Lower lobe of right lung (tissue), 2 donors: ENCODE measurements at regions not wholly inside any gene's neighbourhood (a gene's known extent, or its start where the extent isn't known, plus 50 kb on each side); places are given as distances from the start of the nearest gene placed in this dataset.

Source experiments
- ATAC-seq, 2 donors: fragments of 200-7000 bp; cut with Tn5 transposase; one replicate each; pipeline ENCODE4 v1.9.1; 2020 to 2022; ENCODE audit warnings: mild to moderate bottlenecking in 2 of 2, moderate library complexity in 2 of 2
- DNase-seq: peaks from one replicate; pipeline ENCODE4 v3.0.0-alpha.2; 2020
- H3K27ac ChIP-seq: fragments of 200-600 bp; one replicate; pipeline ENCODE4 v1.8.0; 2022
- H3K27me3 ChIP-seq: fragments of 200-600 bp; one replicate; pipeline ENCODE4 v1.8.0; 2022; ENCODE audit warnings: low read depth
- H3K36me3 ChIP-seq: fragments of 200-600 bp; one replicate; pipeline ENCODE4 v1.8.0; 2022; ENCODE audit warnings: mild to moderate bottlenecking
- H3K4me1 ChIP-seq: fragments of 200-600 bp; one replicate; pipeline ENCODE4 v1.8.0; 2022
- H3K4me3 ChIP-seq: fragments of 200-600 bp; one replicate; pipeline ENCODE4 v1.8.0; 2022; ENCODE audit warnings: mild to moderate bottlenecking
- H3K9me3 ChIP-seq: fragments of 200-600 bp; one replicate; pipeline ENCODE4 v1.8.0; 2022
- intact Hi-C: fragments of 100-400 bp; cut with DNase I; formaldehyde crosslinking; loops from one replicate; pipeline ENCODE4 v1.11.0; 2022
- TF ChIP-seq, protein P1 (sequence below): fragments of 200-600 bp; IDR thresholded peaks from one replicate; pipeline ENCODE4 v1.8.0; 2022; ENCODE audit warnings: antibody characterized with exemption, mild to moderate bottlenecking
- donor health status: DM: no; HTN: yes; CAD: no; lungs with severe emphysema.

- DNase-seq (no peak), ATAC-seq (no peak)
- Histone ChIP-seq H3K27me3 (no peaks in the 10 kb centered on the region), H3K4me1 (no peaks in the 10 kb centered on the region), H3K9me3 (no peaks in the 10 kb centered on the region), H3K27ac (no peak overlapping the region), H3K36me3 (no peaks in the 10 kb centered on the region), H3K4me3 (no peak overlapping the region)
- intact Hi-C loops = no loop called here
- TF ChIP-seq, protein P1, sequence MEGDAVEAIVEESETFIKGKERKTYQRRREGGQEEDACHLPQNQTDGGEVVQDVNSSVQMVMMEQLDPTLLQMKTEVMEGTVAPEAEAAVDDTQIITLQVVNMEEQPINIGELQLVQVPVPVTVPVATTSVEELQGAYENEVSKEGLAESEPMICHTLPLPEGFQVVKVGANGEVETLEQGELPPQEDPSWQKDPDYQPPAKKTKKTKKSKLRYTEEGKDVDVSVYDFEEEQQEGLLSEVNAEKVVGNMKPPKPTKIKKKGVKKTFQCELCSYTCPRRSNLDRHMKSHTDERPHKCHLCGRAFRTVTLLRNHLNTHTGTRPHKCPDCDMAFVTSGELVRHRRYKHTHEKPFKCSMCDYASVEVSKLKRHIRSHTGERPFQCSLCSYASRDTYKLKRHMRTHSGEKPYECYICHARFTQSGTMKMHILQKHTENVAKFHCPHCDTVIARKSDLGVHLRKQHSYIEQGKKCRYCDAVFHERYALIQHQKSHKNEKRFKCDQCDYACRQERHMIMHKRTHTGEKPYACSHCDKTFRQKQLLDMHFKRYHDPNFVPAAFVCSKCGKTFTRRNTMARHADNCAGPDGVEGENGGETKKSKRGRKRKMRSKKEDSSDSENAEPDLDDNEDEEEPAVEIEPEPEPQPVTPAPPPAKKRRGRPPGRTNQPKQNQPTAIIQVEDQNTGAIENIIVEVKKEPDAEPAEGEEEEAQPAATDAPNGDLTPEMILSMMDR = no peak
Observed at GRCh38 chr10:106302961-106303360, 861.5 kb downstream of the SORCS1 start.

GRCh38 chr10:106301146-106301545 is 863.4 kb downstream of the SORCS1 start:
- TF ChIP-seq, protein P1 = no peak
- no peaks in the 10 kb centered on the region for H3K36me3 ChIP-seq
- intact Hi-C loops = no loop called here
- no peak for ATAC-seq
- no peak overlapping the region for H3K27ac ChIP-seq
- DNase-seq = no peak
- no peaks in the 10 kb centered on the region for H3K27me3 ChIP-seq
- no peaks in the 10 kb centered on the region for H3K4me1 ChIP-seq
- no peak overlapping the region for H3K4me3 ChIP-seq
- no peaks in the 10 kb centered on the region for H3K9me3 ChIP-seq

- no peak for DNase-seq
Observed at GRCh38 chr10:106296750-106297392, 867.6 kb downstream of the SORCS1 start.

GRCh38 chr10:106284802-106285587 is 879.5 kb downstream of the SORCS1 start:
- no peak for ATAC-seq
- intact Hi-C loops = no loop called here
- H3K4me1 ChIP-seq = no peaks in the 10 kb centered on the region

More at GRCh38 chr10:106296750-106297392, 867.6 kb downstream of the SORCS1 start:
- TF ChIP-seq, protein P1 = no peak
- Histone ChIP-seq H3K9me3 (no peaks in the 10 kb centered on the region), H3K27me3 (no peaks in the 10 kb centered on the region), H3K36me3 (no peaks in the 10 kb centered on the region), H3K4me3 (no peak overlapping the region), H3K4me1 (no peaks in the 10 kb centered on the region), H3K27ac (no peak overlapping the region)
- no peak for ATAC-seq
- intact Hi-C loops = no loop called here

GRCh38 chr10:106280896-106281460 is 883.5 kb downstream of the SORCS1 start:
- no peaks in the 10 kb centered on the region for H3K4me1 ChIP-seq
- ATAC-seq (no peak), DNase-seq (no peak)
- H3K4me3 ChIP-seq = no peak overlapping the region
- no peak overlapping the region for H3K27ac ChIP-seq
- intact Hi-C loops = no loop called here
- no peaks in the 10 kb centered on the region for H3K27me3 ChIP-seq
- no peaks in the 10 kb centered on the region for H3K36me3 ChIP-seq
- H3K9me3 ChIP-seq = no peaks in the 10 kb centered on the region
- TF ChIP-seq, protein P1 = no peak

More at GRCh38 chr10:106284802-106285587, 879.5 kb downstream of the SORCS1 start:
- Histone ChIP-seq H3K36me3 (no peaks in the 10 kb centered on the region), H3K9me3 (no peaks in the 10 kb centered on the region), H3K27ac (no peak overlapping the region), H3K4me3 (no peak overlapping the region), H3K27me3 (no peaks in the 10 kb centered on the region)
- DNase-seq = no peak
- TF ChIP-seq, protein P1 = no peak
